ENCODE measurements at regions not wholly inside any gene's neighbourhood (a gene's known extent, or its start where the extent isn't known, plus 50 kb on each side); places are given as distances from the start of the nearest gene placed in this dataset.

- ATAC-seq (no peak), DNase-seq (no peak)
- 3 to 7% (median 7%) methylated on average over 1 of the region's 1 CpG for WGBS, 4 donors
- H3K9me3 ChIP-seq = no peaks in the 10 kb centered on the region
- H3K4me1 ChIP-seq = no peaks in the 10 kb centered on the region
- H3K27ac ChIP-seq = no peak overlapping the region
- intact Hi-C loops (cut with DNase I) = no loop called here
- TF ChIP-seq CTCF (IDR thresholded peaks at IDR 0.05) = peak in 2 of 12 donors; percentile 11 to 12
- TF ChIP-seq POLR2A (IDR thresholded peaks at IDR 0.05) = no peak
- no peaks in the 10 kb centered on the region for H3K36me3 ChIP-seq
- H3K4me3 ChIP-seq = no peak overlapping the region
- no peaks in the 10 kb centered on the region for H3K27me3 ChIP-seq
Observed at GRCh38 chr14:81927070-81927469, 393.4 kb upstream of the SEL1L start.

- intact Hi-C loops (cut with DNase I) = no loop called here
- ATAC-seq = no peak
- WGBS, 4 donors = 52 to 70% (median 68%) methylated on average over 1 of the region's 1 CpG
Observed at GRCh38 chr14:81931828-81932227, 398.2 kb upstream of the SEL1L start.

GRCh38 chr14:81936348-81936747 lies 402.7 kb upstream of the SEL1L start:
- H3K4me1 ChIP-seq = no peaks in the 10 kb centered on the region
- ATAC-seq (no peak), DNase-seq (no peak)
- H3K36me3 ChIP-seq = no peaks in the 10 kb centered on the region
- WGBS, 4 donors = 25 to 44% (median 29%) methylated on average over 1 of the region's 1 CpG
- intact Hi-C loops (cut with DNase I) = no loop called here
- H3K27ac ChIP-seq = no peak overlapping the region
- TF ChIP-seq POLR2A (IDR thresholded peaks at IDR 0.05) (no peak), CTCF (IDR thresholded peaks at IDR 0.05) (no peak)
- no peak overlapping the region for H3K4me3 ChIP-seq
- H3K9me3 ChIP-seq = no peaks in the 10 kb centered on the region
- no peaks in the 10 kb centered on the region for H3K27me3 ChIP-seq

More at GRCh38 chr14:81931828-81932227, 398.2 kb upstream of the SEL1L start:
- no peak for DNase-seq
- Histone ChIP-seq H3K27ac (no peak overlapping the region), H3K4me3 (no peak overlapping the region), H3K27me3 (no peaks in the 10 kb centered on the region), H3K4me1 (no peaks in the 10 kb centered on the region), H3K9me3 (no peaks in the 10 kb centered on the region), H3K36me3 (no peaks in the 10 kb centered on the region)
- no peak for TF ChIP-seq CTCF (IDR thresholded peaks at IDR 0.05)
- TF ChIP-seq POLR2A (IDR thresholded peaks at IDR 0.05) = no peak

- Histone ChIP-seq H3K4me1 (no peaks in the 10 kb centered on the region), H3K9me3 (no peaks in the 10 kb centered on the region), H3K27me3 (no peaks in the 10 kb centered on the region), H3K36me3 (no peaks in the 10 kb centered on the region), H3K27ac (no peak overlapping the region), H3K4me3 (no peak overlapping the region)
- WGBS, 4 donors = 17 to 36% (median 22%) methylated on average over 1 of the region's 1 CpG
- ATAC-seq (no peak), DNase-seq (no peak)
- intact Hi-C loops (cut with DNase I) = no loop called here
- no peak for TF ChIP-seq CTCF (IDR thresholded peaks at IDR 0.05)
- TF ChIP-seq POLR2A (IDR thresholded peaks at IDR 0.05) = no peak
Observed at GRCh38 chr14:81936902-81937301, 403.2 kb upstream of the SEL1L start.
